PC-9 (cell line): ENCODE measurements at regions not wholly inside any gene's neighbourhood (a gene's known extent, or its start where the extent isn't known, plus 50 kb on each side); places are given as distances from the start of the nearest gene placed in this dataset.

Source experiments
- BruUV-seq: library from RNA; stranded (reverse); fragments of 400-500 nt; replicated peaks from 2 replicates; lab custom pipeline; 2021; lab: Mats Ljungman, UMichigan
- CTCF ChIA-PET: fragments of 300-600 bp; sonication (Branson Sonifier 250); formaldehyde crosslinking; loops from one replicate; lab custom pipeline; 2022; ENCODE audit warnings: antibody characterized with exemption; lab: Charles Lee
- POLR2A ChIA-PET: fragments of 300-600 bp; sonication (Branson Sonifier 250); formaldehyde crosslinking; loops from one replicate; lab custom pipeline; 2022; ENCODE audit warnings: antibody characterized with exemption; ENCODE audit not compliant: unreplicated experiment; lab: Charles Lee
- DNase-seq, 2 experiments: peaks; one replicate each; pipeline versions ENCODE4 v3.0.0 to v3.0.0-alpha.2; 2015 to 2022; ENCODE audit warnings: mixed read lengths in 1 of 2
- H2AFZ ChIP-seq: fragments of 200-600 bp; sonication (generic); 2 replicates; pipeline ENCODE4 v1.8.1; 2017; ENCODE audit warnings: antibody characterized with exemption
- H3F3A ChIP-seq: fragments of 200-600 bp; sonication (generic); 2 replicates; pipeline ENCODE4 v1.8.1; 2017; ENCODE audit warnings: antibody characterized with exemption, mild to moderate bottlenecking, low read depth; ENCODE audit not compliant: insufficient read depth
- H3K27ac ChIP-seq: fragments of 200-600 bp; sonication (generic); 2 replicates; pipeline ENCODE4 v1.6.1; 2016; ENCODE audit warnings: mixed run types
- H3K27me3 ChIP-seq: fragments of 200-600 bp; sonication (generic); 2 replicates; pipeline ENCODE4 v1.6.1; 2016; ENCODE audit warnings: low read depth, mixed run types; ENCODE audit not compliant: insufficient read depth
- H3K36me3 ChIP-seq: fragments of 200-600 bp; sonication (generic); 2 replicates; pipeline ENCODE4 v1.6.1; 2016; ENCODE audit warnings: low read depth, mixed run types
- H3K4me1 ChIP-seq: fragments of 200-600 bp; sonication (generic); replicated peaks from 2 replicates; pipeline ENCODE4 v1.6.1; 2016; ENCODE audit warnings: mixed run types; ENCODE audit not compliant: insufficient read depth
- H3K4me2 ChIP-seq: fragments of 200-600 bp; sonication (generic); 2 replicates; pipeline ENCODE4 v1.6.1; 2017; ENCODE audit warnings: mixed run types
- H3K4me3 ChIP-seq: fragments of 200-600 bp; sonication (generic); 2 replicates; pipeline ENCODE4 v1.6.1; 2016; ENCODE audit warnings: mixed run types
- H3K79me2 ChIP-seq: fragments of 200-600 bp; sonication (generic); 2 replicates; pipeline ENCODE4 v1.6.1; 2017; ENCODE audit warnings: low read depth, mixed run types
- H3K9me2 ChIP-seq: fragments of 200-600 bp; sonication (generic); 2 replicates; pipeline ENCODE4 v1.8.1; 2017; ENCODE audit warnings: mild to moderate bottlenecking; ENCODE audit not compliant: insufficient read depth
- H3K9me3 ChIP-seq: fragments of 200-600 bp; sonication (generic); 2 replicates; pipeline ENCODE4 v1.8.1; 2016; ENCODE audit warnings: low read depth; ENCODE audit not compliant: insufficient read depth
- H4K20me1 ChIP-seq: fragments of 200-600 bp; sonication (generic); 2 replicates; pipeline ENCODE4 v1.8.1; 2017; ENCODE audit not compliant: insufficient read depth
- CTCF ChIP-seq: fragments of 200-600 bp; sonication (generic); conservative IDR thresholded peaks from 2 replicates; pipeline ENCODE4 v1.6.1; 2017; ENCODE audit warnings: mixed run types, antibody characterized with exemption, mild to moderate bottlenecking, moderate library complexity
- EZH2 ChIP-seq: fragments of 200-600 bp; sonication (generic); IDR thresholded peaks from 2 replicates; pipeline ENCODE4 v1.8.0; 2017; ENCODE audit warnings: antibody characterized with exemption, low read depth
- intact Hi-C: fragments of 100-400 bp; cut with micrococcal nuclease; formaldehyde crosslinking; loops from one replicate; pipeline ENCODE4 v1.10.0; 2022; ENCODE audit not compliant: unreplicated experiment

GRCh38 chr4:31237233-31237632 is 517.1 kb downstream of the PCDH7 start:
- Histone ChIP-seq H3F3A (no peaks in the 10 kb centered on the region), H3K9me3 (no peaks in the 10 kb centered on the region; the same call in 1 of the 2 replicates), H3K4me3 (no peak overlapping the region), H3K79me2 (no peaks in the 10 kb centered on the region), H4K20me1 (no peaks in the 10 kb centered on the region), H3K36me3 (no peaks in the 10 kb centered on the region), H2AFZ (no peak overlapping the region), H3K4me2 (no peak overlapping the region), H3K27ac (no peak overlapping the region), H3K27me3 (no peaks in the 10 kb centered on the region), H3K9me2 (no peaks in the 10 kb centered on the region), H3K4me1 (no peaks in the 10 kb centered on the region)
- intact Hi-C loops = no loop called here
- no TSS peak for BruUV-seq
- DNase-seq = no peak
- POLR2A ChIA-PET = no interaction called here
- TF ChIP-seq EZH2 (no peak), CTCF (no peak)
- CTCF ChIA-PET = no interaction called here

GRCh38 chr4:31239886-31240285 is 519.7 kb downstream of the PCDH7 start:
- TF ChIP-seq EZH2 (no peak), CTCF (no peak)
- Histone ChIP-seq H3K27ac (no peak overlapping the region), H3F3A (no peaks in the 10 kb centered on the region), H2AFZ (no peak overlapping the region), H3K4me2 (no peak overlapping the region), H3K79me2 (no peaks in the 10 kb centered on the region), H3K4me3 (no peak overlapping the region), H3K9me2 (no peaks in the 10 kb centered on the region), H3K9me3 (no peaks in the 10 kb centered on the region; the same call in 1 of the 2 replicates), H3K27me3 (no peaks in the 10 kb centered on the region), H3K4me1 (no peaks in the 10 kb centered on the region), H3K36me3 (no peaks in the 10 kb centered on the region), H4K20me1 (no peaks in the 10 kb centered on the region)
- DNase-seq = no peak
- BruUV-seq = no TSS peak
- intact Hi-C loops = no loop called here
- POLR2A ChIA-PET = no interaction called here
- CTCF ChIA-PET = no interaction called here

- H3K9me2 ChIP-seq = no peaks in the 10 kb centered on the region
- H3K4me3 ChIP-seq = no peak overlapping the region
- intact Hi-C loops = no loop called here
- ChIA-PET CTCF (no interaction called here), POLR2A (no interaction called here)
- BruUV-seq = no TSS peak
- no peaks in the 10 kb centered on the region for H3K9me3 ChIP-seq
- H3K4me1 ChIP-seq = no peaks in the 10 kb centered on the region
- H3K27ac ChIP-seq = no peak overlapping the region
- H3K79me2 ChIP-seq = no peaks in the 10 kb centered on the region
- no peaks in the 10 kb centered on the region for H3K36me3 ChIP-seq
- no peaks in the 10 kb centered on the region for H3K27me3 ChIP-seq
- no peaks in the 10 kb centered on the region for H3F3A ChIP-seq
- no peak for DNase-seq
- no peaks in the 10 kb centered on the region for H4K20me1 ChIP-seq
- H3K4me2 ChIP-seq = no peak overlapping the region
- TF ChIP-seq CTCF (no peak), EZH2 (no peak)
- H2AFZ ChIP-seq = peak overlapping the region; percentile 8; the same call in 1 of the 2 replicates
These were observed 521.4 kb downstream of the PCDH7 start for GRCh38 chr4:31241504-31242106.
